K562 (cell line): ENCODE measurements at regions not wholly inside any gene's neighbourhood (a gene's known extent, or its start where the extent isn't known, plus 50 kb on each side); places are given as distances from the start of the nearest gene placed in this dataset.

Experiments used
- POLR2AphosphoS5 ChIP-seq: IDR thresholded peaks from 2 replicates; pipeline ENCODE4 v1.6.1; 2011; ENCODE audit warnings: mild to moderate bottlenecking, low read depth, low read length, moderate library complexity; ENCODE audit not compliant: control insufficient read depth, insufficient read depth
- RAD21 ChIP-seq, 2 experiments: fragments of 250-450 bp in 1 of 2; fragments of 450-650 bp in 1 of 2; sonication (Bioruptor Pico) in 1 of 2; formaldehyde crosslinking in 1 of 2; IDR thresholded peaks in 1 of 2; conservative IDR thresholded peaks in 1 of 2; 2 replicates each; pipeline versions ENCODE4 v1.4.0 to v1.8.0; 2020 to 2022; ENCODE audit warnings: mild to moderate bottlenecking in 2 of 2, moderate library complexity in 1 of 2
- RBM22 ChIP-seq: fragments of 200-400 bp; formaldehyde crosslinking; IDR thresholded peaks from 2 replicates; pipeline ENCODE4 v1.6.1; 2018; ENCODE audit warnings: low read length, low read depth; ENCODE audit not compliant: poor library complexity, severe bottlenecking
- ZC3H4 ChIP-seq: sonication (generic); formaldehyde crosslinking; IDR thresholded peaks from 2 replicates; pipeline ENCODE4 v1.9.0; 2021; ENCODE audit warnings: missing genetic modification reagents, borderline replicate concordance
- TF ChIP-seq, protein P1 (sequence below): fragments of 250-450 bp; sonication (Bioruptor Pico); IDR thresholded peaks from 2 replicates; pipeline ENCODE4 v1.5.0; 2020; ENCODE audit warnings: mild to moderate bottlenecking
- TF ChIP-seq, protein P2 (sequence below), 3 experiments: IDR thresholded peaks in 2 of 3; conservative IDR thresholded peaks in 1 of 3; 2 replicates each; pipeline ENCODE4 v1.5.1; 2011 to 2012; ENCODE audit warnings: low read length in 3 of 3, mild to moderate bottlenecking in 3 of 3, control low read depth in 2 of 3, improper control_type of control experiment in 1 of 3, inconsistent platforms in 1 of 3, low read depth in 1 of 3, mixed read lengths in 1 of 3, moderate library complexity in 1 of 3; ENCODE audit not compliant: insufficient read depth in 2 of 3

DNA sequence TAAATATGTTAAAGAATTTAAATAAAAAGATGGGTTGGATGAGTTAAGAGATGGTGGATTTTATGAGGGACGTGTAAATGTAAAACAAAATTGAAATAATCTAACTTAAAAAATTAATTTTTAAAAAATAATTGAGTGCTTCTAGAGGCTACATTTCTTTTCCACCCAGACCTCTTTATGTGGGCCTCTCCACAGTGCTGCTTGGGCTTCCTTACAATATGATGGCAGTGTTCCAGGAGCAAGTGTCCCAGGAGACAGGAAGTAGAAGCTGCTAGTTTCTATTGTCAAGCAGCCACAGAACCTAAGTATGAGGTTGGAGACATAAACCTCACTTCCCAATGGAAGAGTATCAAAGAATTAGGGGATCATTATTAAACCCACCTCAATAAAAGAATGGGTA lies 205.7 kb upstream of the CPHXL start:
- TF ChIP-seq ZC3H4 (CRISPR knock-in tag) (no peak), RAD21 (CRISPR knock-in tag; conservative IDR thresholded peaks at IDR 0.05 in 1 of 2, IDR thresholded peaks at IDR 0.05 in 1 of 2) (no peak), RBM22 (no peak), POLR2AphosphoS5 (no peak)
- TF ChIP-seq, protein P1, sequence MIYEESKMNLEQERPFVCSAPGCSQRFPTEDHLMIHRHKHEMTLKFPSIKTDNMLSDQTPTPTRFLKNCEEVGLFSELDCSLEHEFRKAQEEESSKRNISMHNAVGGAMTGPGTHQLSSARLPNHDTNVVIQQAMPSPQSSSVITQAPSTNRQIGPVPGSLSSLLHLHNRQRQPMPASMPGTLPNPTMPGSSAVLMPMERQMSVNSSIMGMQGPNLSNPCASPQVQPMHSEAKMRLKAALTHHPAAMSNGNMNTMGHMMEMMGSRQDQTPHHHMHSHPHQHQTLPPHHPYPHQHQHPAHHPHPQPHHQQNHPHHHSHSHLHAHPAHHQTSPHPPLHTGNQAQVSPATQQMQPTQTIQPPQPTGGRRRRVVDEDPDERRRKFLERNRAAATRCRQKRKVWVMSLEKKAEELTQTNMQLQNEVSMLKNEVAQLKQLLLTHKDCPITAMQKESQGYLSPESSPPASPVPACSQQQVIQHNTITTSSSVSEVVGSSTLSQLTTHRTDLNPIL (CRISPR knock-in tag) = no peak
- TF ChIP-seq, protein P2, sequence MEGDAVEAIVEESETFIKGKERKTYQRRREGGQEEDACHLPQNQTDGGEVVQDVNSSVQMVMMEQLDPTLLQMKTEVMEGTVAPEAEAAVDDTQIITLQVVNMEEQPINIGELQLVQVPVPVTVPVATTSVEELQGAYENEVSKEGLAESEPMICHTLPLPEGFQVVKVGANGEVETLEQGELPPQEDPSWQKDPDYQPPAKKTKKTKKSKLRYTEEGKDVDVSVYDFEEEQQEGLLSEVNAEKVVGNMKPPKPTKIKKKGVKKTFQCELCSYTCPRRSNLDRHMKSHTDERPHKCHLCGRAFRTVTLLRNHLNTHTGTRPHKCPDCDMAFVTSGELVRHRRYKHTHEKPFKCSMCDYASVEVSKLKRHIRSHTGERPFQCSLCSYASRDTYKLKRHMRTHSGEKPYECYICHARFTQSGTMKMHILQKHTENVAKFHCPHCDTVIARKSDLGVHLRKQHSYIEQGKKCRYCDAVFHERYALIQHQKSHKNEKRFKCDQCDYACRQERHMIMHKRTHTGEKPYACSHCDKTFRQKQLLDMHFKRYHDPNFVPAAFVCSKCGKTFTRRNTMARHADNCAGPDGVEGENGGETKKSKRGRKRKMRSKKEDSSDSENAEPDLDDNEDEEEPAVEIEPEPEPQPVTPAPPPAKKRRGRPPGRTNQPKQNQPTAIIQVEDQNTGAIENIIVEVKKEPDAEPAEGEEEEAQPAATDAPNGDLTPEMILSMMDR (IDR thresholded peaks at IDR 0.05 in 2 of 3, conservative IDR thresholded peaks at IDR 0.05 in 1 of 3; ENCODE audit: insufficient read depth in 2 of 3, low read depth in 1 of 3, low read length in 3 of 3) = no peak
